Loucy (cell line): ENCODE measurements at regions not wholly inside any gene's neighbourhood (a gene's known extent, or its start where the extent isn't known, plus 50 kb on each side); places are given as distances from the start of the nearest gene placed in this dataset.

Experiments used
- H2AFZ ChIP-seq: fragments of 200-600 bp; sonication (generic); 2 replicates; pipeline ENCODE4 v1.6.0; 2016; ENCODE audit warnings: antibody characterized with exemption, mild to moderate bottlenecking, low read length, moderate library complexity
- H3F3A ChIP-seq: fragments of 200-600 bp; 2 replicates; pipeline ENCODE4 v1.6.0; 2016; ENCODE audit warnings: antibody characterized with exemption, low read depth, mild to moderate bottlenecking
- H3K27me3 ChIP-seq: fragments of 200-600 bp; sonication (generic); 2 replicates; pipeline ENCODE4 v1.6.1; 2014; ENCODE audit warnings: low read length, mild to moderate bottlenecking; ENCODE audit not compliant: insufficient read depth, poor library complexity, severe bottlenecking
- H3K36me3 ChIP-seq: fragments of 200-600 bp; sonication (generic); 2 replicates; pipeline ENCODE4 v1.6.1; 2016; ENCODE audit warnings: low read length; ENCODE audit not compliant: insufficient read depth
- H3K4me1 ChIP-seq: fragments of 200-600 bp; sonication (generic); 2 replicates; pipeline ENCODE4 v1.5.1; 2014; ENCODE audit warnings: low read length, mild to moderate bottlenecking; ENCODE audit not compliant: insufficient read depth, poor library complexity, severe bottlenecking
- H3K4me2 ChIP-seq: fragments of 200-600 bp; sonication (generic); 2 replicates; pipeline ENCODE4 v1.6.0; 2014; ENCODE audit warnings: antibody characterized with exemption, low read length, low read depth, mild to moderate bottlenecking; ENCODE audit not compliant: poor library complexity, severe bottlenecking
- H3K4me3 ChIP-seq: fragments of 200-600 bp; sonication (generic); 2 replicates; pipeline ENCODE4 v1.5.1; 2014; ENCODE audit warnings: low read length, mild to moderate bottlenecking, mixed read lengths; ENCODE audit not compliant: poor library complexity, severe bottlenecking
- H3K79me2 ChIP-seq: fragments of 200-600 bp; sonication (generic); 2 replicates; pipeline ENCODE4 v1.6.1; 2014; ENCODE audit warnings: low read length; ENCODE audit not compliant: insufficient read depth
- H3K9ac ChIP-seq: fragments of 200-600 bp; sonication (generic); 2 replicates; pipeline ENCODE4 v1.6.0; 2014; ENCODE audit warnings: mild to moderate bottlenecking, low read depth, low read length, moderate library complexity; ENCODE audit not compliant: poor library complexity, severe bottlenecking
- H3K9me2 ChIP-seq: fragments of 200-600 bp; sonication (generic); replicated peaks from 2 replicates; pipeline ENCODE4 v1.6.1; 2016; ENCODE audit warnings: low read depth, low read length, mixed read lengths
- H3K9me3 ChIP-seq: fragments of 200-600 bp; sonication (generic); 2 replicates; pipeline ENCODE4 v1.6.1; 2014; ENCODE audit warnings: mild to moderate bottlenecking, antibody characterized with exemption, low read length, low read depth; ENCODE audit not compliant: insufficient read depth
- H4K20me1 ChIP-seq: fragments of 200-600 bp; sonication (generic); 2 replicates; pipeline ENCODE4 v1.6.0; 2014; ENCODE audit warnings: antibody characterized with exemption, low read length, mild to moderate bottlenecking; ENCODE audit not compliant: insufficient read depth, poor library complexity, severe bottlenecking
- CTCF ChIP-seq: fragments of 200-600 bp; sonication (generic); conservative IDR thresholded peaks from 2 replicates; pipeline ENCODE4 v1.5.1; 2014; ENCODE audit warnings: mild to moderate bottlenecking, antibody characterized with exemption, low read length
- EZH2phosphoT487 ChIP-seq: fragments of 200-600 bp; IDR thresholded peaks from 2 replicates; pipeline ENCODE4 v1.6.1; 2018; ENCODE audit warnings: antibody characterized with exemption, mild to moderate bottlenecking, moderate library complexity, borderline replicate concordance

- Histone ChIP-seq H3K27me3 (no peaks in the 10 kb centered on the region), H3K79me2 (no peaks in the 10 kb centered on the region), H3K4me2 (no peak overlapping the region), H3K9ac (no peak overlapping the region), H3K9me2 (no peaks in the 10 kb centered on the region), H3K4me3 (no peak overlapping the region), H3K9me3 (peaks cover 4% of the 10 kb centered on the region; the same call in 1 of the 2 replicates), H2AFZ (no peak overlapping the region), H4K20me1 (no peaks in the 10 kb centered on the region), H3F3A (no peaks in the 10 kb centered on the region), H3K36me3 (no peaks in the 10 kb centered on the region), H3K4me1 (no peaks in the 10 kb centered on the region)
- no peak for TF ChIP-seq EZH2phosphoT487
- TF ChIP-seq CTCF = no peak
Measured at GRCh38 chr1:239977416-239977815, 114.3 kb upstream of the FMN2 start.

GRCh38 chr1:239979456-239979855, 112.2 kb upstream of the FMN2 start:
- Histone ChIP-seq H4K20me1 (no peaks in the 10 kb centered on the region), H3K4me1 (no peaks in the 10 kb centered on the region), H3K27me3 (no peaks in the 10 kb centered on the region), H3K9ac (no peak overlapping the region), H2AFZ (no peak overlapping the region), H3K36me3 (no peaks in the 10 kb centered on the region), H3K9me3 (peaks cover 4% of the 10 kb centered on the region; the same call in 1 of the 2 replicates), H3F3A (no peaks in the 10 kb centered on the region), H3K4me2 (no peak overlapping the region), H3K4me3 (no peak overlapping the region), H3K9me2 (no peaks in the 10 kb centered on the region), H3K79me2 (no peaks in the 10 kb centered on the region)
- TF ChIP-seq CTCF = no peak
- TF ChIP-seq EZH2phosphoT487 = no peak

GRCh38 chr1:239982762-239983161, 108.9 kb upstream of the FMN2 start:
- Histone ChIP-seq H3K79me2 (no peaks in the 10 kb centered on the region), H3K4me1 (no peaks in the 10 kb centered on the region), H3K9me2 (no peaks in the 10 kb centered on the region), H3K9me3 (peaks cover 4% of the 10 kb centered on the region; the same call in 1 of the 2 replicates), H3K9ac (no peak overlapping the region), H3K4me3 (no peak overlapping the region), H3K36me3 (no peaks in the 10 kb centered on the region), H4K20me1 (no peaks in the 10 kb centered on the region), H3K4me2 (no peak overlapping the region), H2AFZ (no peak overlapping the region), H3F3A (no peaks in the 10 kb centered on the region), H3K27me3 (no peaks in the 10 kb centered on the region)
- TF ChIP-seq CTCF = no peak
- TF ChIP-seq EZH2phosphoT487 = no peak
